ENCODE measurements at regions not wholly inside any gene's neighbourhood (a gene's known extent, or its start where the extent isn't known, plus 50 kb on each side); places are given as distances from the start of the nearest gene placed in this dataset.
"Not testable (repeated sequence)": the region's sequence is repeated elsewhere in the genome, so short reads cannot be mapped to it uniquely, and the experiment has no call there.

DNA sequence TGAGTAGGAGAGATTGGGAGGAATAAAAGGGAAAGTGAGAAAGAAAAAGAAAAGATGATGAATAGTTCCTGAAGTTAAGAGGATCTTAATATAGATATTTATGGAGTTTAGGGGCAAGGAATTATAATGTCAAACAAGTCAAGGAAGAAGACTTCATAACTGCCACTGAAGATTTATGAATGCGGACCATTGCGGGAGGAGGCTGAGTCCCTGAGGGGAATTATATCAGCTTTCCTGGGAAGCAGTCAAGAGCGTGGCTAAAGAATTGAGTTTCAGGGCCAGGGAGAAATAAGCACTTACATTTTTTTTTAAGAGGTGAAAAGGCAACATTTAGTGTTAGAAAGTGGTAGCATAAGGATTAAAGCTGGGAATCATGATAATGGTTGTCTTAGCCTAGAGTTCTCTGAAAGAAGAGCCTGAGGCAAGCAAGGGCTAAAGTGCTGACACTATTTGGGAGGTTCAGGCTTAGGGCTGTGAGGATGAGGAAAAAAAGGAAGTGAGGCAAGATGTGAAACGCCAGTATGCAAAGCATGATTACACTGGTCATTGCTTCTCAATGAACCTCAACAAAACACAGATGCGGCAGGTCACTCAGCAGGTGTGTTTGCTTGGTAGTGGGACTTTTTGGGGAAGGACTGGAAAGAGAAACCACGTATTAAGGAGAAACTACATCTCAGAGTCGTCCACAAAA, 217.1 kb downstream of the SLC4A3 start:
- DNase-seq = no peak

DNA sequence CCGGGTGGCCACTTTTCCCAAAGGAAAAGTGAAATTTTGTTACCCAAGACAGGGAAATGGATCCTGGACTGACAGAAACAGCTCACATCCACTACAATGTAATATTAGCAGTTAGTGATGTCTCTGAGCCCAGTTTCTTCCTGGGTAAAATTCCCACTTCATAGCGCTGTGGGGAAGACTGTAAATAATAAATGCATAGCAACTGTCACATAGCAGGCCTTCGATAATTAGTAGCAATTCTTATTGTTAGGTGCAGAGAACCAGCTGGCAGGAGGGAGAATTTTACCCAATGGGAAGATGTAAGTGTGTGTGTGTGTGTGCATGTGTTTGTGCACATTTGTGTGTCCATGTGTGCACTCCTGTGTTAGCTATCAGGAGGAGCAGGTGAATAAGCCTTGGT, 221.5 kb downstream of the SLC4A3 start:
- no peak for DNase-seq

DNA sequence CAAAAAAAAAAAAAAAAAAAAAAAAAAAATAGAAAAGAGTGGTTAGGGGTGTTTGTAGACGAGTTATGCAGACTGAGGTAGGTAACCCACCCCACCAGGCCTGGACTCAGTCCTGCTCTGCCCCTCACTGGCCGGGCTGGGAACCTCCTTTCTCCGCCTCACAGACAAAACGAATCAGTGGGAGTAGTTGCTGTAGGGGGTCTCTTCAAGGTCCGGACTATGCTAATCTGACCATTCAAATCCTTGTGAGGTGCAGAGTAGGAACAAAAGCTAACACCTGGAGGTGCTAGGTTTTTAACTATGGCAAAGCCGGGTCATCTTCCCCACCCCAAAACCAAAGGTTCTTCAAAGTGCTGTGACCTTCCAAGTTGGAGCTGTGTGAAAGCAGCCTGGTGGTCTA, 223.7 kb downstream of the SLC4A3 start:
- DNase-seq = no peak

DNA sequence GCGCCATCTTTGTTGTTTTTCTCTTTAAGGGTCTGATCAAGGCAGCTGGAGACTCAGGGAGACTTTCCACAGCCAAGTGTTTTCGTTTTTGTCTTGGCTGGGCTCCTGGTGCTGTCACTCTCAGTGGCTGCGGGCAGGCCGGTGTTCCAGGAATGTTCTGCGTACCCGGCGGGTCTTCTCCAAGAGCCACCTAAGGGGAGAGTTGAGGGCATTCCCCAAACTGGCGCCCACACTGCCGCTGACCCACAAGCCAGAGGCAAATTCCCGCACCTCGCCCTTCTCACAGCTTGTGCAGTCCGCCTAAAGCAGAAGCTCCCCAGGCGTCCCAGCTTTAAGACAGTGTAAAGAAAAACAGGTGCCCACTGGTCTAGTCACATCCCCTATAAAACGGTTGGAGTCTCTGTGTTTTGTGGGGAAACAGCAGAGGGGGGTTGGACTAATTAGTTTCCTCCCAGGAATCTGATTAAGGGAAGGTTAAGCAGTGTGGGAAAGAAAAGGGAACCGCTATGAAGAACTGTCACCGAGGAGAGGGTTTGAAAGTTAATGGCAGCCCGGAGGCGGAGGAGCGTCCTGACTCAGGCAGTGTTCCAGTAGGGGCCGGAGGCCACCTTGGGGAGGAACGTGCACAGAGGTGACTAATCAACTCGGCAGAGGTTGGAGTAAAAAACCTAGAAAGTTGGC, 224.5 kb downstream of the SLC4A3 start:
- no peak for DNase-seq

DNA sequence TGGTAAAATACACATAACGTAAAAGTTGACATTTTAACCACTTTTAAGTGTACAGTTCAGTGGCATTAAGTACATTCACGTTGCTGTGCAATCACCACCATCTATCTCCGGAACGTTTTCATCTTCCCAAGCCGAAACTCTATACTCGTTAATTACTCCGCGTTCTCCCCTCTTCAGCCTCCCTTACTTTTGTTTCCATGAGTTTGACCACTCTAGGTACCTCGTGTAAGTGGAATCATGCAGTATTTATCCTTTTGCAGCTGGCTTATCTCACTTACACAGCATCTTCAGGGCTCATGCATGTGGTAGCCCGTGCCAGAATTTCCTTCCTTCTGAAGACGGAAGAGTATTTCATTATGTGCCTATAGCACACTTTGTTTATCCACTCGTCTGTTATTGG, 225.2 kb downstream of the SLC4A3 start:
- no peak for DNase-seq

DNA sequence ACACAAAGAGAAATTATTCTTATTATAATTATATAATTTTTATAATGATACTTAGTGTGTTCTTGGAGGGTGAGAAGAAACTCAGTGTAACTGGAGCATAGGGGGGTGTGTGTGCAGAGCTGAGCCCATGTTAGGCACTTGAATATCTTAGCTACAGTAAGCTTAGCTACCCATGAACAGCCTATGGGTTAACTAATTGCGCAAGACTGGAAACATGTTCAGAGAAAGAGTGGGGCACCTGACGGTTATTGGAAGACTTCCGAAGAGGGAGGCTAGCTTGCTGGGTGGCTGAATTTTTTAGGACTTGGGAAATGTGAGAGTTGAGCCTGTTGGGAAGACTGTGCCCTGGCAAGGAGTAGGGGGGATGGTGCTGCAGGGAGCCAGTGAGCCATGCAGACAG, 229.2 kb downstream of the SLC4A3 start:
- DNase-seq = no peak

DNA sequence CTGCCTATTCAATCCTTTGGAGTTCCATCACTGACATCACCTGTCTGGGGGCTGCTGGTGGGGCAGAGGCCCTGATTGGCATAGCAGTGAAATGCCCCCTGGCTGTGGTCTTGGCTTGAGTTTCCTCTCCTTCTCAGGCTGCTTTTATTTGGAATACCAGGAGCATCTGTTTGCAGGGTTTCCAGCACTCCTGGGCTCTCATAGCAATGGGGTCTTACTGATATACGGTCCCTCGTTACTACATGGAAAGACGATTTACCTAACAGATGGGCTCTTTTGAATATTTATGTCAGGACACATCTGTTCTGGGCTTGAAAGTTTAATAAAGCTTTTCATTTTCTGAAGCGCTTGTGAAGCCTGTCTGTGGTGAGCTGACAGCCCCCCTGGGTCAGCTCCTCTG, 230.3 kb downstream of the SLC4A3 start:
- DNase-seq = no peak

DNA sequence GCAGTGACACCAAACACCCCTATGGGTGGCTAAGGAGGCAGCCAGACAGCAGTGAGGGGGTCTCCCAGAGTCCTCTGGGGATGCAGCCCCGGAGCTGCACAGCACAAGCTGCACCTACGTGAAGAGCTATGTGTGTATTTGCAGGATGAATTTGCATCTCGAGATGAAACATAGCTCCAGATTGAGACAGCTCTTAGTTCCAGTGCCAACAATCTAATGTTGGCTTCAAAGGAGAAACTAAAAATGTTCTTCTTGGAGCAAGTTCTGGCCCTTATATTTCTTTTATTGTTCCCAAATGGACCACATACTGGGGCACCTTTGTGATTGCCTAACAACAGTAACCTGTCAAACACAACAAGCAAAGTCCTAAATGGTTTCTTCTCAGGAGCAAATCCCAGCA, 233.9 kb downstream of the SLC4A3 start:
- no peak for DNase-seq

DNA sequence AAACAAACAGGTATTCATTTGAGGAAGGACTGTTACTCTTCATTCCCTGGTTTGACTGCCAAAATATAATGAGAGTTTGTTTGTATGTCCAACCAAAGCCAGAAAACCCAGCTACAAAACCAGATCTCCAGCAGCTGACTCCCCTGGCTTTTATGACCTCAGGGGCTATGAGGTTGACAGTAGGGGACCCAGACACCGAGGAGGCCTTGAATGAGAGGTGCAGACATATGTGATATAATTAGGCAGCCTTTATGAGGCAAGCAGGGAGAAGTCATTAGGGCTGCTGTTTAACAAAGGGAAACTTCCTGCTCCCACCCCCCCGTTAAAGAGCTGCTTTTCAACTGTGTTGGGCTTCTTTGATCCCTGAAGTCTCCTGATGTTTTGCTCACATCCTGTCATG, 236.7 kb downstream of the SLC4A3 start:
- DNase-seq = no peak

DNA sequence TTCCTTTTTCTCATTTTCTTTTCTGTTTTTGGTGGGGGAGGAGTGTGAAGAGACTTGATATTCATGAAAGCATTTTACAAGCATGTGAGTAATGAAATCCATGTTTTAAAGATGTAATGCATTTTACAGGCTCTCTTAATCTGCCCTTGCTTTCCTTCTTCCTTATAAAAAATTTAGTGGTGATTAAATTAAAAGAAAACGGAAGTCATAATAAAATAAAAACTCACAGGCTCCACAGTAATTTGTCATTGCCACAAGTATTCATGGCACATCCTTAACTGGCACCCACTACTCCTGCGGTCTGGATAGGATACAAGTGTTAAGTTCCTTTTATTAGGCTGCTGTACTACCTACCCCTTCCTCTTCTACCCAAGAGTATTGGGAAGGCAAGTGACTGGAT, 241.2 kb downstream of the SLC4A3 start:
- DNase-seq = no peak

DNA sequence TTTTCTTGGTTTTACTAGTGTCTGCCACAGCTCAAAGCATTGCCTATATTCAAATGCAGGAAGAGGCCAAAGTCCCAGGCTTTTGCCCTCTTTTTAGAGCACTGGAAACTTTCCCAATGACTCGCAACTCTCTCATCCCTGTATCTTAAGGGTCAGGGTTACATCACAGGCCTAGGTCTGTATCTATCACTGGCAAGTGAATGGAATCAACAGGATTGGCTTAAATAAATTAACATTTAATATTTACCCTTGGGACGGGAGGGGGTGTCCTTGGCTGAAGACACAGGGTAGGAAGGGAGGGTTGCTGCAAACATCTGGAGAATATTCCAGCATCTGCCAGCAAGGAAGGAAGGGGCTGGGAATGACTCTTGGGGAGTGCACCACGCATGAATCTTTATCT, 242.6 kb downstream of the SLC4A3 start:
- no peak for DNase-seq

DNA sequence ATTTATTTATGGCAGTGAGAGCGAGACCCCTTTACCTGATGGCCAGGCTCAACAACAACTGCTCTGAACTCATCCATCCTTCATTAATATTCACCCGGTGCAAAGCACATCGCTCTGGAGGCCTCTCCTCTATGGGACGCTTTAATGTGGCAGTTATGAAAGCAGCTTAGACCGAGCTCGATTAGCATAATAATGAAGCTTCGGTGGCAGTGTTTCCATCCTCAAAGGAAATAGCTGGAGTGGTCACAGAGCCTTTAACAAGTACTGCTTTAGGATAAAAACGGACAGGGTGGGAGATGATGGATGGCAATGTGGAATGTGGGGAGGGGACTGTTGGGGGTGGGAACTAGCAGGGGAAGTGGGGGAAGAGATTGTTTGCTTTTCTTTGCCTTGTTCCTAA, 243.9 kb downstream of the SLC4A3 start:
- no peak for DNase-seq

DNA sequence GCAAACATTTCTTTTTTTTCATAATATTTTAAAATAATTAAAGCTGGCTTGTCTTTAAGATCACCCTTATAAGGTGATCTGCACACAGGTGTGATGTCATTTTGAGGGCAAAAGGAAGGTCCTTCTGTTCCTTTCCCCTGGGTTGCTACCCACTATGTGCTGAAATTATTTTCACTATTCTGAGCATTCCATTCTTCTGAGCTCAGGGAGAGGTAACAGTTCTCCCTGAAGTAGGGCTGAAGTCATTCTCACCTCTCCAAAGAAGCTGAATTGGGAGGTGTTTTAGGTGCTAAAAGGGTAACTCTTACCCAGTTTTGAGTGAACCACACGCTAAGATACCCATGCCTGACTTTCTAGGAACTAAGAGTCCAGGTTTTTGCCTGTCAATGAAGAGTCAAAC, 247.6 kb downstream of the SLC4A3 start:
- no peak for DNase-seq

DNA sequence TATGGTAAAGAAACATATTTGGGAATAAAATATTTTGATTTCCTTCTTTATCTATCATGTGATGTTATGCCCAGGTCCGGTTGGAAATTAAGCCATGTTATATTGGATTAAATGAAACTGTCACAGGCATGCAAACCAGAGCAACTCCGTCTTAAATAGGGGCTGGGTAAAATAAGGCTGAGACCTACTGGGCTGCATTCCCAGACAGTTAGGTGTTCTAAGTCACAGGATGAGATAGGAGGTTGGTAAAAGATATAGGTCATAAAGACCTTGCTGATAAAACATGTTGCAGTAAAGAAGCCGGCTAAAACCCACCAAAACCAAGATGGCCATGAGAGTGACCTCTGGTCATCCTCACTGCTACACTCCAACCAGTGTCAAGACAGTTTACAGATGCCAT, 248.6 kb downstream of the SLC4A3 start:
- DNase-seq = not testable (repeated sequence)

DNA sequence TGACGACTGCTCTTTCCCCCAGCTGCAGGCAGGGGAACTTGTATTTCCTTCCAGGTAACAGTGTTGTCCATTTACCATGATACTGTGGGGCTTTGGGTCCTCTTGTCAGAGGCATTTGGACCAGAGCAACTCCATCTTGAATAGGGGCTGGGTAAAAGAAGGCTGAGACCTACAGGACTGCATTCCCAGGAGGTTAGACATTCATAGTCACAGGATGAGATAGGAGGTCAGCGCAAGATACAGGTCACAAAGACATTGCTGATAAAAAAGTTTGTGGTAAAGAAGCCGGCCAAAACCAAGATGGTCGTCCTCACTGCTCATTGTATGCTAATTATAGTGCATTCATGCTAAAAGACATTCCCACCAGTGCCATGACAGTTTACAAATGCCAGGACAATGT, 249.5 kb downstream of the SLC4A3 start:
- no peak for DNase-seq

DNA sequence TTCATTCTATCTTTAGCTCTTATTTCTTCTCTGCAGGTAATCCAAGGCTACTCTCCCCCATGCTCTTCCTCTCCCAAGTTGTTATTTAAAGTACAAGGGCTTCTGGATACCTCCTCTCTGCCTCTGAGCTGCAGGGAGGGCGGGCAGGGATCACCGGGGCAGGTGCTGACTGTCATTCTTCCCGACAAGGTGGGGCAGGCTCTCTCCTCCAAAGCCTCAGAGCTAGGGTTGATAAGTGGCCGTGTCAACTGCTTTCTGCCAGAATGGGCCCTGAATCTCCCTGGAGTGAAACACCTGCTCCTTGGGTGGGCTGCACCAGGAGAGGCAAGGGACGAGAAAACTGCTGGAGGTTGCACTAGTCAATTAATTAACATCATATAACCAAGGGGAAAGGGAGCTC, 250.3 kb downstream of the SLC4A3 start:
- no peak for DNase-seq

DNA sequence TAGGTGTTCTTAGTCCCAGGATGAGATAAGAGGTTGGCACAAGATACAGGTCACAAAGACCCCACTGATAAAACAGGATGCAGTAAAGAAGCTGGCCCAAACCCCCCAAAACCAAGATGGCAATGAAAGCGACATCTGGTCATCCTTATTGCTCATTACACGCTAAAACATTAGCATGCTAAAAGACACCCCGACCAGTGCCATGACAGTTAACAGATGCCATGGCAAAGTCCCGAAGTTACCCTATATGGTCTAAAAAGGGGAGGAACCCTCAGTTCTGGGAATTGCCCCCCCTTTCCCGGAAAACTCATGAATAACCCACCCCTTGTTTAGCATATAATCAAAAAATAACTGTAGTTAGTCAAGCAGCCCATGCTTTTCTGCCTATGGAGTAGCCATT, 251.1 kb downstream of the SLC4A3 start:
- no peak for DNase-seq

DNA sequence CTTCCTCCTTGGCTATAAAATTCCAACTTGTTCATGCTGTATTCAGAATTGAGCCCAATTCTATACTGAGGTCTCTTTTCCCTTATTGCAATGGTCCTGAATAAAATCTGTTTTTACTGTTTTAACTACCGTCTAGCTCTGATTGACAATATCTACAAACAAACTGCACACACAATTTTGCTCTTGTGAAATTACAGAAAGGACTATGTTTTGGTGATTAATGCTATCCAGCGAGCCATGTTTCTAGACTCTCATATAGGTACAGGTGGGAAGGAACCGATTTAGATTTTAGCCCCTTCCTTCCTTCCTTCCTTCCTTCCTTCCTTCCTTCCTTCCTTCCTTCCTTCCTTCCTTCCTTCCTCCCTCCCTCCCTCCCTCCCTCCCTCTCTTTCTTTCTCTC, 254.4 kb downstream of the SLC4A3 start:
- DNase-seq = no peak

DNA sequence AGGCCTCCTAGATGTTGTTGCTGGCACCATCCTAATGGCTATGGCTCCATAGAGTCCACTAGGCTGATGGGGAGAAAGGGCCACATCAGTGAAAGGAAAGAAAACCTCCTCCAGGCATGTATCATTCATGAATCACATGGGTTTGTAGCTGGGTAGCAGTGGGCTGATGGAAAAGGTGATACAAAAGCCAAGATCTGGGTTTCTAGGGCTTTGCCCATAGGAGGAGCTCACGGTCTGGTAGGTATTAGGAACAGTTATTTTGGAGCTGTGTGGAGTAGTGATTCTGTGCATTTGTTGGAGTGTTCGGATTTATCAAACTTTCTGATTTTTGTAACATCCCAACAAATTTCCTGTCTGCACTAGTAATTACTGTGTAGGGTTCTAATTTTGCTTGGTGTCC, 259.2 kb downstream of the SLC4A3 start:
- DNase-seq = no peak

DNA sequence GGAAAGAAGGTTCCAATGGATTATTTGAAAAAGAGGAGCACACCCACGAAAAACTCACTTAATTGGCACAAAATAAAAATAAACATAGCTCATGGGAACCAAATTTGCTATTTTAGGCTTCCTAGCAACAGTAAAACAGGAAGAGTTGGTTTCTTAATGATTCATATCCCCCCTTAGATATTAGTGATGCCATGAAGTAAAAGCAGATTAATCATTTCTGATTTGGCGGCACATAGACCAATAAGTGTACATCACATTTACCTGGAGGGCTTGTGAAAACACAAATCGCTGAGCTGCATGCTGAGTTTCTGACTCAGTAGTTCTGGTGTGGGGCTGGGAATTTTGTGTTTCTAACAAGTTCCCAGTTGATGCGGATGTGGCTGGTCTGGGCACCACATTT, 260.4 kb downstream of the SLC4A3 start:
- no peak for DNase-seq

DNA sequence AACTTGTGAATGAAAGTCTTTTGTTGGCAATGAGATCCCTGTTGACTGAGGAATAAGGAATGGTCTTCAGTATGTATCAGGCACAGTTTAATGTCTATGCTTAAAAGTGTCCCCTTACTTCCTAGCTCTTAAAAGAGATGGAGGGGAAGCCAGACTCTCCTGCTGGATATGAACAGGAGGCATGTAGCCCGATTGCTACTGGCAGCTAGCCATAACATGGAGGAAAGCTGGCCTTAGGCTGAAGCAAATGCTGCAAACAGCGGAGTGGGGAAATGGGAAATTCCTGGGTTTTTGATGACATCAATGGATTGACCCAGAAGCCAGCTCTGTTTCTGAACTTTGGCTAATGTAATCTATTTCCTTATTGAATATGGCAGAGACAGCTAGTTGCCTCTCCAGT, 266.1 kb downstream of the SLC4A3 start:
- no peak for DNase-seq

DNA sequence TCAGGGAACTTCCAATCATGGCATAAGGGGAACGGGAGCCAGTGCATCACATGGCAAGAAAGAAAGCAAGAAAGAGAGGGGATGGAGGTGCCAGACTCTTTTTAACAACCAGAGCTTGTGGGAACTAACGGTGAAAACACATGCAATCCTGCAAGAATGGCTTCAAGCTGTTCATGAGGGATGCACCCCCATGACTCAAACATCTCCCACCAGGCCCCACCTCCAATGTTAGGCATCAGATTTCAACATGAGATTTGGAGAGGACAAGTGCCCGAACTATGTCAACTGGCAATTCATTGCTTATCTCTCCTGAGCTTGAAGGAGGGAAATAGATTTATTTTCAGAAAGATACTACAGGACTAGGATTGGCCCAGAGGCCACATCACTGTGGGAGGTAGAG, 270.0 kb downstream of the SLC4A3 start:
- no peak for DNase-seq

DNA sequence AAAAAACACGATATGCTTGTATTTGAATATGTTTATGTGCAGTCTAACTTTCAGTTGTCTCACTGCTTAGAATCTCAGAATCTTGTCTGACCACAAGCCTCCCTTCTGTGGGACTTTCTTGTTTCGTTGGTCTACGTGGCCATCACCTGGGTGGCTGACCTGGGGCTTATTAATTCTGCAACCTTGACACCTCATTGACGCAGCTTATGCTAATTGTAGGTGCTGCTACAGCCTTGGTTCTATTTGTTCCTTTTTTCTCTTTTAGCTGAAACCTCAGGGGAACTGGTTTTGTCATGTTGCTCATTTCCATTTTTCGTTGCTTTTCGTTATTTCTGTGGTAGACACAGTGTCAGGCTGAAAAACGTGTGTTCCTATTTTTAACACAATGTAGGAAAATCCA, 273.7 kb downstream of the SLC4A3 start:
- no peak for DNase-seq

DNA sequence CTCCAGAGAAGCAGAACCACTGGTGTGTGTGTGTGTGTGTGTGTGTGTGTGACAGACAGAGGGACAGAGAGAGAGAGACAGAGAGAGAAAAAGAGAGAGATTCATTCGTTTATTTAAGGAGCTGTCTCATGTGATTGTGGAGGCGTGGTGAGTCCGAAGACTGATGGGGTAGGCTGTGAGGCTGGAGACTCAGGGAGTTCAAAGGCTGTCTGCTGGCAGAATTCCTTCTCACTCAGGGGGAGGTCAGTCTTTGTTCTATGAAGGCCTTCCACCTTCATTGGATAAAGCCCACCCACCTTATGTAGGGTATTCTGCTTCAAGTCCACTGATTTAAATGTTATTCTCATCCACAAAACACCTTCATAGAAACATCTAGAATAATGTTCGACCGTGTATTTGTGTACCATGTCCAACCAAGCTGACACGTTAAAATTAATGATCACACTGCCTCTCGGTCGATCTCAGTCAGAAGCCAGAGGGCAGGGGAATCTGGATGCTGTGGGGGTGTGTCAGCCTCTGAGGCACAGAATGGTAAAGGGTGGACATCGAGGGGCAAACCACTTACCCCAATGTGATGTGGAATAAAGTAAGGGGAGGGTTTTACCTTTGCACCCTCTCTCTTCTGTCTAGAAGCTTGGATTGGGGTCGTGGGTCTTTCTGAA, 275.6 kb downstream of the SLC4A3 start:
- no peak for DNase-seq

DNA sequence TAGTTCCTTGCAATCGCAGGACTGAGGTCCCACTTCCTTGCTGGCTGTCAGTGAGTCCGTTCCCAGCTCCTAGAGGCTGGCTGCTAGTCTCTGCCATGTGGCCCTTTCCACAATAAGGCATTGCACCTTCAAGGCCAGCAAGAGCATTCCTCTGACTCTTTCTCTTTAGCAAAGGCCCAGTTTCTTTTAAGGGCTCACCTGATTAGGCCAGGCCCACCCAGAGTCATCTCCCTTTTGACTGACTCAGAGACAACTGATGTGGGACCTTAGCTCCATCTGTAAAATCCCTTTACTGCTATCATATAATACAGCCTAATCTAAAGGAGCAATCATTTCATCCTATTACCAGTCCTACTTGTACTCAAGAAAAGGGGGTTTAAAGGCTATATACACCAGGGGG, 278.2 kb downstream of the SLC4A3 start:
- no peak for DNase-seq

Measured in activated CD4-positive, alpha-beta T cell treated with anti-CD3 and anti-CD28 coated beads for 1 hour (primary cell).